ENCODE measurements at regions not wholly inside any gene's neighbourhood (a gene's known extent, or its start where the extent isn't known, plus 50 kb on each side); places are given as distances from the start of the nearest gene placed in this dataset.

- Histone ChIP-seq H3K27ac (ENCODE audit: low read depth, low read length) (no peak overlapping the region), H3K9ac (ENCODE audit: low read depth in 1 of 2, low read length in 2 of 2) (no peak overlapping the region), H3K36me3 (ENCODE audit: control insufficient read depth in 1 of 2, insufficient read depth in 2 of 2, low read length in 2 of 2) (no peaks in the 10 kb centered on the region), H3K4me3 (ENCODE audit: low read depth in 1 of 2, low read length in 2 of 2) (no peak overlapping the region), H3K27me3 (ENCODE audit: control insufficient read depth in 1 of 2, insufficient read depth in 2 of 2, low read length in 2 of 2) (no peaks in the 10 kb centered on the region), H3K9me3 (ENCODE audit: control insufficient read depth in 1 of 2, low read length in 2 of 2) (no peaks in the 10 kb centered on the region), H3K4me1 (ENCODE audit: control insufficient read depth in 1 of 2, insufficient read depth in 2 of 2, low read length in 2 of 2) (no peaks in the 10 kb centered on the region)
These were observed 336.1 kb upstream of the NR2F2 start for GRCh38 chr15:95994418-95994817.

DNA sequence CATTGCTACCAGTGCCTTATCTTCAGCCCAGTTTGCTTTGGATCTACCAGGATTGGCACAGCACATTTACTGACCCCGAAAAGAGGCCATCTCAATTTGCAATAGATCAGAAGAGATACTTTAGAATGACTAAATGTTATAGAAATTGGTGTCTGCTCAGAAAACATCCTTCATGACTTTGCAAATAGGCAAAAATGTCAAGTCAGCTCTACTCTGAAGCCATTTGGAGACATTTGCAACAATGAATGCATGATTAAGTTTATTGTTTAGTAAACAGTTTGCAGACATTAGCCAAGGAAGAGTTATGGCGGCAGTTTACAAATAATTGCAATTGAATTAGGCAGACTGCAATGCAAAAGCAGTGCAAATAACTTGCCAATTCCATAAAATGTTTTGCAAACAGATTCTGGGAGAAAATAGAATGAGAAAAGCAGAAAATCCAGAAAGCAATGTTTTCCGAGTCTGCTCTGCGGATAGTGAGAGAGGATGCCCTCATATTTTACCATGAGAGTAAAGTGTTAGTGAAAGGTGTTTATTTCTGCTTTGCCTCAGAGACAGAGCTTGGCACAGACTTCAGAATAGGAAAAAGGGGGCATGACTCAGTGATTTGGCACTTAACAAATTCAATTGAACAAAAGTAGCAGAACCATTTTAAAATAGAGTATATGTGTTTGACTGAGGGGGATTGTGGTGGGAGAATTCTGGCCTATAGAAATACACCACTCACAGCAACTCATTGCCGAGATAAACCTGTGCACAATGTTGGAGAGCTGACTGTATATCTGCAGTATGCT is 334.9 kb upstream of the NR2F2 start:
- no peak overlapping the region for H3K4me3 ChIP-seq (ENCODE audit: low read depth in 1 of 2, low read length in 2 of 2)
- no peak overlapping the region for H3K9ac ChIP-seq (ENCODE audit: low read depth in 1 of 2, low read length in 2 of 2)
- H3K36me3 ChIP-seq (ENCODE audit: control insufficient read depth in 1 of 2, insufficient read depth in 2 of 2, low read length in 2 of 2), result no peaks in the 10 kb centered on the region

GRCh38 chr15:95996494-95996893 is 334.0 kb upstream of the NR2F2 start:
- no peaks in the 10 kb centered on the region for H3K9me3 ChIP-seq (ENCODE audit: control insufficient read depth in 1 of 2, low read length in 2 of 2)
- H3K27me3 ChIP-seq (ENCODE audit: control insufficient read depth in 1 of 2, insufficient read depth in 2 of 2, low read length in 2 of 2), result no peaks in the 10 kb centered on the region
- no peaks in the 10 kb centered on the region for H3K4me1 ChIP-seq (ENCODE audit: control insufficient read depth in 1 of 2, insufficient read depth in 2 of 2, low read length in 2 of 2)
- H3K9ac ChIP-seq (ENCODE audit: low read depth in 1 of 2, low read length in 2 of 2), result no peak overlapping the region
- no peak overlapping the region for H3K4me3 ChIP-seq (ENCODE audit: low read depth in 1 of 2, low read length in 2 of 2)
- H3K36me3 ChIP-seq (ENCODE audit: control insufficient read depth in 1 of 2, insufficient read depth in 2 of 2, low read length in 2 of 2), result no peaks in the 10 kb centered on the region
- no peak overlapping the region for H3K27ac ChIP-seq (ENCODE audit: low read depth, low read length)

More for the DNA sequence above, 334.9 kb upstream of the NR2F2 start:
- Histone ChIP-seq H3K27me3 (ENCODE audit: control insufficient read depth in 1 of 2, insufficient read depth in 2 of 2, low read length in 2 of 2) (no peaks in the 10 kb centered on the region), H3K4me1 (ENCODE audit: control insufficient read depth in 1 of 2, insufficient read depth in 2 of 2, low read length in 2 of 2) (no peaks in the 10 kb centered on the region), H3K27ac (ENCODE audit: low read depth, low read length) (no peak overlapping the region), H3K9me3 (ENCODE audit: control insufficient read depth in 1 of 2, low read length in 2 of 2) (no peaks in the 10 kb centered on the region)

DNA sequence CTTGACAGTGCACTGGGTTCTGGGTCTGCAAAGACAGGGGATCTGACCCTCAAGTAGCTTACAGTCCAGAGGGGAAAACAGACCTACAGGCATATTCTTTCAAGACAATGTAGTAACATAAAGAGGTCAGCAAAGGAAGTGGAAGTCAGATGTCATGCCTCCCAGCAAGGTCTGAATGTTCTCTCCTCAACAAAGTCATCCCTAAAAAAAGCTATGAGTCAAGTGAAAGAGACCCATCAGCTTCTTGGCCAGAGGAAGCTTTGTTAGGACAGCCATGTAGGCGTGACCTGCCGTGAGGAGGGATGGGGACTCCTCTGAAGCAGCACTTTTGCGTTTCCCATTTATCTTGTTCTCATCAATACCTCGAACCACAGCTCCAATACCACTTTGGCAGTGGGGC is 331.6 kb upstream of the NR2F2 start:
- Histone ChIP-seq H3K9ac (ENCODE audit: low read depth in 1 of 2, low read length in 2 of 2) (no peak overlapping the region), H3K27ac (ENCODE audit: low read depth, low read length) (no peak overlapping the region), H3K4me1 (ENCODE audit: control insufficient read depth in 1 of 2, insufficient read depth in 2 of 2, low read length in 2 of 2) (no peaks in the 10 kb centered on the region), H3K36me3 (ENCODE audit: control insufficient read depth in 1 of 2, insufficient read depth in 2 of 2, low read length in 2 of 2) (no peaks in the 10 kb centered on the region), H3K27me3 (ENCODE audit: control insufficient read depth in 1 of 2, insufficient read depth in 2 of 2, low read length in 2 of 2) (no peaks in the 10 kb centered on the region), H3K9me3 (ENCODE audit: control insufficient read depth in 1 of 2, low read length in 2 of 2) (no peaks in the 10 kb centered on the region), H3K4me3 (ENCODE audit: low read depth in 1 of 2, low read length in 2 of 2) (no peak overlapping the region)

- Histone ChIP-seq H3K4me3 (ENCODE audit: low read depth in 1 of 2, low read length in 2 of 2) (no peak overlapping the region), H3K36me3 (ENCODE audit: control insufficient read depth in 1 of 2, insufficient read depth in 2 of 2, low read length in 2 of 2) (no peaks in the 10 kb centered on the region), H3K4me1 (ENCODE audit: control insufficient read depth in 1 of 2, insufficient read depth in 2 of 2, low read length in 2 of 2) (no peaks in the 10 kb centered on the region), H3K9ac (ENCODE audit: low read depth in 1 of 2, low read length in 2 of 2) (no peak overlapping the region), H3K9me3 (ENCODE audit: control insufficient read depth in 1 of 2, low read length in 2 of 2) (no peaks in the 10 kb centered on the region), H3K27ac (ENCODE audit: low read depth, low read length) (no peak overlapping the region), H3K27me3 (ENCODE audit: control insufficient read depth in 1 of 2, insufficient read depth in 2 of 2, low read length in 2 of 2) (no peaks in the 10 kb centered on the region)
These were observed 327.3 kb upstream of the NR2F2 start for GRCh38 chr15:96002890-96003859.

DNA sequence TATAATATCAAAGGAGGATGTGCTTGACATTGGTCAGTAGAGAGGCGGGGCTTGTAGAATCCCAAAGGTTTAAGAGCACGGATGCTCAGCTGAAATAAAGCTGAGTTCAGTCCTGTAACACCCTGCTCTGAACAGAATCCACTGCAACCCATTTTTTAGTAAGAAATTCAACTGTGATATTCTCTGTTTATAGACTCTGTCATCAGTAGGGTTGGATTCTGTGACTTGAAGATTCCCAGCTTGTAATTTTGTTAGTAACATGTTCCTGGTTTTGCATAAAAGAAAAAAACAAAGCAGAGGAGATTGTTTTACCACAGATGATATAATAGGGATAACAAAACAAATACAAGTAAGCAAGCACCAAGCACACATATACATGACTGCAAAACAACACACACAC is 324.6 kb upstream of the NR2F2 start:
- Histone ChIP-seq H3K27me3 (ENCODE audit: control insufficient read depth in 1 of 2, insufficient read depth in 2 of 2, low read length in 2 of 2) (no peaks in the 10 kb centered on the region), H3K4me3 (ENCODE audit: low read depth in 1 of 2, low read length in 2 of 2) (no peak overlapping the region), H3K4me1 (ENCODE audit: control insufficient read depth in 1 of 2, insufficient read depth in 2 of 2, low read length in 2 of 2) (no peaks in the 10 kb centered on the region), H3K27ac (ENCODE audit: low read depth, low read length) (no peak overlapping the region), H3K9ac (ENCODE audit: low read depth in 1 of 2, low read length in 2 of 2) (no peak overlapping the region), H3K36me3 (ENCODE audit: control insufficient read depth in 1 of 2, insufficient read depth in 2 of 2, low read length in 2 of 2) (no peaks in the 10 kb centered on the region), H3K9me3 (ENCODE audit: control insufficient read depth in 1 of 2, low read length in 2 of 2) (no peaks in the 10 kb centered on the region)

- Histone ChIP-seq H3K4me1 (ENCODE audit: control insufficient read depth in 1 of 2, insufficient read depth in 2 of 2, low read length in 2 of 2) (no peaks in the 10 kb centered on the region), H3K36me3 (ENCODE audit: control insufficient read depth in 1 of 2, insufficient read depth in 2 of 2, low read length in 2 of 2) (no peaks in the 10 kb centered on the region), H3K9me3 (ENCODE audit: control insufficient read depth in 1 of 2, low read length in 2 of 2) (no peaks in the 10 kb centered on the region), H3K4me3 (ENCODE audit: low read depth in 1 of 2, low read length in 2 of 2) (no peak overlapping the region), H3K27ac (ENCODE audit: low read depth, low read length) (no peak overlapping the region), H3K27me3 (ENCODE audit: control insufficient read depth in 1 of 2, insufficient read depth in 2 of 2, low read length in 2 of 2) (no peaks in the 10 kb centered on the region), H3K9ac (ENCODE audit: low read depth in 1 of 2, low read length in 2 of 2) (no peak overlapping the region)
These were observed 319.4 kb upstream of the NR2F2 start for GRCh38 chr15:96011136-96011535.

- H3K4me1 ChIP-seq (ENCODE audit: control insufficient read depth in 1 of 2, insufficient read depth in 2 of 2, low read length in 2 of 2), result no peaks in the 10 kb centered on the region
- no peaks in the 10 kb centered on the region for H3K9me3 ChIP-seq (ENCODE audit: control insufficient read depth in 1 of 2, low read length in 2 of 2)
- H3K27me3 ChIP-seq (ENCODE audit: control insufficient read depth in 1 of 2, insufficient read depth in 2 of 2, low read length in 2 of 2), result no peaks in the 10 kb centered on the region
- no peak overlapping the region for H3K9ac ChIP-seq (ENCODE audit: low read depth in 1 of 2, low read length in 2 of 2)
- no peak overlapping the region for H3K4me3 ChIP-seq (ENCODE audit: low read depth in 1 of 2, low read length in 2 of 2)
- no peaks in the 10 kb centered on the region for H3K36me3 ChIP-seq (ENCODE audit: control insufficient read depth in 1 of 2, insufficient read depth in 2 of 2, low read length in 2 of 2)
- H3K27ac ChIP-seq (ENCODE audit: low read depth, low read length), result no peak overlapping the region
These were observed 315.6 kb upstream of the NR2F2 start for GRCh38 chr15:96014939-96015338.

DNA sequence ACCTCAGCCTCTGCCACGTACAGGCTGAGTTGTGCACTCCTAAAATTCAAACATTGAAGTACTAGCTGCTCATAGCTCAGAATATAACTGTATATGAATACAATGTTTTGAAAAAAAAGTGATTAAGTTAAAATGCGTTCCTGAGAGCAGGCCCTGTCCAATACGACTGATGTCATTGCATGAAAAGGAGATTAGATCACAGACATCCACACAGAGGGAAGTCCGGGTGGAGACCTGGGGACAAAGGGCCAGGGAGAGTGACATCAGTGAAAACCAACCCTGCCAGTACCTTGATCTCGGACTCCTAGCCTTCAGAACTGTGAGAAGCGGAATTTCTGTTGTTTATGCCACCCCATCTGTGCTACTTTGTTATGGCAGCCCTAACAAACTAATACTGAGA is 311.4 kb upstream of the NR2F2 start:
- no peak overlapping the region for H3K4me3 ChIP-seq (ENCODE audit: low read depth in 1 of 2, low read length in 2 of 2)
- H3K27me3 ChIP-seq (ENCODE audit: control insufficient read depth in 1 of 2, insufficient read depth in 2 of 2, low read length in 2 of 2), result no peaks in the 10 kb centered on the region
- H3K9me3 ChIP-seq (ENCODE audit: control insufficient read depth in 1 of 2, low read length in 2 of 2), result no peaks in the 10 kb centered on the region
- H3K27ac ChIP-seq (ENCODE audit: low read depth, low read length), result no peak overlapping the region
- no peak overlapping the region for H3K9ac ChIP-seq (ENCODE audit: low read depth in 1 of 2, low read length in 2 of 2)
- H3K4me1 ChIP-seq (ENCODE audit: control insufficient read depth in 1 of 2, insufficient read depth in 2 of 2, low read length in 2 of 2), result no peaks in the 10 kb centered on the region
- no peaks in the 10 kb centered on the region for H3K36me3 ChIP-seq (ENCODE audit: control insufficient read depth in 1 of 2, insufficient read depth in 2 of 2, low read length in 2 of 2)

DNA sequence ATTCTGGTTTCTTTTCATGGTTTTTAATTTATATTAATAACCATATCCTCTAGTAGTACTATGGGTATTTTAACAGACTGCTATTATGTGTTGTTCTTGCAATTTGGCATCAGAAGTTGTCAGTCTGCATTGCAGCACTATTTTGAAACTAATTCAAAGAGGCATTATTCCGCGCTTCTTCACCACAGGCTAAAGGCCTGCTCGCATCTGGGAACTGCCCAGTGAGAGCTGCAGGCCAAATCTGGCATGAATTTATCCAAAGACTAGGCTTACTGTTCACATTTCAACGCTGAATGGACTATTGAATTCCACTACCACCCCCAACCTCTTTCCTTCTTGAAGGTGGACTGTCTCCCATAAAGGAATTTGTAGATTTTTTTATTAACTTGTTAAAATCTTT is 310.4 kb upstream of the NR2F2 start:
- Histone ChIP-seq H3K4me3 (ENCODE audit: low read depth in 1 of 2, low read length in 2 of 2) (no peak overlapping the region), H3K27me3 (ENCODE audit: control insufficient read depth in 1 of 2, insufficient read depth in 2 of 2, low read length in 2 of 2) (no peaks in the 10 kb centered on the region), H3K9ac (ENCODE audit: low read depth in 1 of 2, low read length in 2 of 2) (no peak overlapping the region), H3K27ac (ENCODE audit: low read depth, low read length) (no peak overlapping the region), H3K9me3 (ENCODE audit: control insufficient read depth in 1 of 2, low read length in 2 of 2) (no peaks in the 10 kb centered on the region), H3K4me1 (ENCODE audit: control insufficient read depth in 1 of 2, insufficient read depth in 2 of 2, low read length in 2 of 2) (no peaks in the 10 kb centered on the region), H3K36me3 (ENCODE audit: control insufficient read depth in 1 of 2, insufficient read depth in 2 of 2, low read length in 2 of 2) (no peaks in the 10 kb centered on the region)

Measured in duodenal mucosa (tissue), 2 donors.